ENCODE measurements at regions not wholly inside any gene's neighbourhood (a gene's known extent, or its start where the extent isn't known, plus 50 kb on each side); places are given as distances from the start of the nearest gene placed in this dataset.

DNA sequence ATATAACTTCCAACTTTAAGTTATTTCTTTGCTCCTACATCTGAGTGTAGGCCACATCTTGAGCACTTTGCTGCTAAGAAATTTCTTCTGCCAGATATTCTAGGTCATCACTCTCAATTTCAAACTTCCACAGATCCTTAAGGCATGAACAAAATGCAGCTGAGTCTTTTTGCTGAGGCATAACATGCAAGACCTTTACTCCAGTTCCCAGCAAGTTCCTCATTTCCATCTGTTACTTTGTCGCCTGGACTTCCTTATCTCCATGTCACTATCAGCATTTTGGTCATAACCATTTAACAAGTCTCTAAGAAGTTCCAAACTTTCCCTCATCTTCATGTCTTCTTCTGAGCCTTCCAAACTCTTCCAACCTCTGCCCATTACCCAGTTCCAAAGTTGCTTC is 1077.3 kb upstream of the TMEFF2 start:
- POLR2A ChIA-PET (ENCODE audit: partially characterized antibody), result no interaction called here
- no peak overlapping the region for H3K4me2 ChIP-seq (ENCODE audit: insufficient read depth in 1 of 2, low read depth in 2 of 2, low read length in 2 of 2)
- H3K27me3 ChIP-seq (replicated peaks in 1 of 4; ENCODE audit: control insufficient read depth in 3 of 4, extremely low read depth in 1 of 4, insufficient read depth in 3 of 4, low read length in 3 of 4), result peaks cover 0 to 1% (median 0%) of the 10 kb centered on the region in 4 experiments; a peak in 1 of 7 replicates
- no peak overlapping the region for H3K4me3 ChIP-seq (ENCODE audit: extremely low read depth in 1 of 4, insufficient read depth in 2 of 4, low read depth in 3 of 4, low read length in 4 of 4)
- no peak overlapping the region for H3K56ac ChIP-seq (replicated peaks; ENCODE audit: insufficient read length, low read depth, low read length)
- no peak overlapping the region for H2AFZ ChIP-seq (ENCODE audit: low read length)
- H3K79me2 ChIP-seq (ENCODE audit: control insufficient read depth in 1 of 2, insufficient read depth in 2 of 2, low read length in 2 of 2), result no peaks in the 10 kb centered on the region
- no peak overlapping the region for H2BK12ac ChIP-seq (ENCODE audit: low read depth, low read length)
- H3K9ac ChIP-seq (replicated peaks in 1 of 4; ENCODE audit: extremely low read depth in 1 of 4, low read depth in 3 of 4, low read length in 3 of 4), result no peak overlapping the region
- TF ChIP-seq SAP30 (IDR thresholded peaks at IDR 0.05; ENCODE audit: insufficient read depth, insufficient replicate concordance, low read length) (no peak), RNF2 (IDR thresholded peaks at IDR 0.05; ENCODE audit: borderline replicate concordance, low read depth, low read length, missing control alignments, poor library complexity, severe bottlenecking) (no peak)
- H2BK5ac ChIP-seq (ENCODE audit: low read depth, low read length), result no peak overlapping the region
- H3K23ac ChIP-seq (ENCODE audit: insufficient read length), result no peak overlapping the region
- no peak overlapping the region for H3K14ac ChIP-seq (ENCODE audit: insufficient read length)
- no peaks in the 10 kb centered on the region; a peak in 2 of 4 replicates for H3K9me3 ChIP-seq (ENCODE audit: insufficient read depth in 2 of 2, low read depth in 1 of 2, low read length in 1 of 2)
- no peaks in the 10 kb centered on the region for H3K79me1 ChIP-seq (ENCODE audit: low read depth, low read length)
- H3K4me1 ChIP-seq (replicated peaks in 1 of 4; ENCODE audit: control insufficient read depth in 3 of 4, insufficient read depth in 4 of 4, low read length in 3 of 4), result no peaks in the 10 kb centered on the region
- no peak overlapping the region for H4K5ac ChIP-seq (ENCODE audit: insufficient read length, low read depth, low read length)
- H2BK120ac ChIP-seq (replicated peaks; ENCODE audit: low read depth, low read length), result no peak overlapping the region
- WGBS, 2 experiments (ENCODE audit: extremely low coverage in 1 of 2, insufficient coverage in 1 of 2, insufficient read length in 1 of 2, insufficient replicate concordance in 2 of 2, low coverage in 1 of 2, low lambda C conversion rate in 2 of 2, missing lambda C conversion rate in 1 of 2), result 95% methylated on average over 1 of the region's 1 CpG; no CpG with 5 or more reads in 1 of the 2 experiments
- no peak overlapping the region for H3K4ac ChIP-seq (replicated peaks; ENCODE audit: insufficient read length, low read depth, low read length)
- no peaks in the 10 kb centered on the region for H3K36me3 ChIP-seq (ENCODE audit: control insufficient read depth in 2 of 4, insufficient read depth in 4 of 4, low read length in 3 of 4)
- CTCF ChIA-PET (ENCODE audit: partially characterized antibody), result interaction anchor here (0.9 kb wide), 1 partner anchor 17 kb away, joined by 3 read pairs; no protein-coding TSS in a partner anchor
- H4K8ac ChIP-seq (ENCODE audit: extremely low read depth, insufficient read depth, low read length), result no peak overlapping the region
- no peaks in the 10 kb centered on the region for H4K20me1 ChIP-seq (replicated peaks in 1 of 2; ENCODE audit: control insufficient read depth in 1 of 2, insufficient read depth in 2 of 2, low read length in 2 of 2)
- H2BK20ac ChIP-seq (ENCODE audit: low read length), result no peak overlapping the region
- H2AK5ac ChIP-seq (ENCODE audit: low read depth, low read length), result no peak overlapping the region
- FAIRE-seq (no peak), DNase-seq (ENCODE audit: low read depth in 1 of 2, low spot score in 2 of 2) (no peak)
- H3K27ac ChIP-seq (ENCODE audit: low read depth, low read length), result no peak overlapping the region
- no peak overlapping the region for H3K18ac ChIP-seq (ENCODE audit: extremely low read depth, low read length)
- no peak overlapping the region for H2BK15ac ChIP-seq (ENCODE audit: low read length)
- no peaks in the 10 kb centered on the region for H3K23me2 ChIP-seq (ENCODE audit: low read depth, low read length)
- H4K91ac ChIP-seq (replicated peaks; ENCODE audit: insufficient read length, low read length), result no peak overlapping the region
